ENCODE measurements at regions not wholly inside any gene's neighbourhood (a gene's known extent, or its start where the extent isn't known, plus 50 kb on each side); places are given as distances from the start of the nearest gene placed in this dataset.
A peak's percentile ranks its signal among the peaks of the same experiment; 100 is the strongest.

DNA sequence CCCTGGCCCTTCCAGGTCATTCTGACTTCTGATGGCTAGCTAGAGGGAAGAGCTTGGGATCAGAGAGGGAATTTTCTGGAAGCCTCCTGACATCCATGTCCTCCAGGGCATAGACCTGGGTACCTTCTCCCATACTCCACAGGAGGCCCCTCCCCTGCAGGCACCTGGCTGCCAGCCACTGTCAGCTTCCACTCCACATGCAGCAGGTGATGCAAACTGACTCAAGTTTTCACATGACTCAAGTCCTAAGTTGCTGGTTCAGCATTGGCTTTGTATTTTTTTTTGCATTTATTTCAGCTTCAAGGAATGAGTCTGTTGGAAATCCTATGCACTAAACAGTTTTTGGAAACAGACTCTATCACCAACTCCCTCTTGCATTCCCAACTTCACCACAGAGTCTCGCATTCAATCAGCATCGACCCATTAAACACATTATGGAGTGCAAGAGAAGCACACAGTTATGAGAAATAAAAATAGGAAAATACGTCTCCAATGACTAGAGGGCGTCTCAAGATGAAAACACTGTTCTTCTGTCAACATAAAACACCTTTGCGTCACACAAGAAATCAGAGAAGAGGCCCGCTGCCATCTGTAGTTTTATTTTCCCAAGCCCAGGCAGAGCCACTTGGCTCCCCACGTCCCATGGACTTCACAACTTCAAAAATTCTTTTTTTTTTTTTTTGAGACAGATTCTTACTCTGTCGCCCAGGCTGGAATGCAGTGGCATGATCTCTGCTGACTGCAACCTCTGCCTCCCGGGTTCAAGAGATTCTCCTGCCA, 362.6 kb upstream of the MGMT start:
- Histone ChIP-seq H3K4me3 (ENCODE audit: insufficient read depth in 1 of 2, low read depth in 1 of 2, low read length in 2 of 2) (no peak overlapping the region), H2BK15ac (ENCODE audit: low read depth, poor library complexity, severe bottlenecking) (no peak overlapping the region), H2AK5ac (ENCODE audit: low read length, severe bottlenecking) (no peak overlapping the region), H3K9me3 (ENCODE audit: control insufficient read depth, low read length) (no peaks in the 10 kb centered on the region), H3K4ac (ENCODE audit: low read depth in 1 of 2, low read length in 2 of 2) (no peak overlapping the region), H3K27me3 (ENCODE audit: control insufficient read depth in 1 of 2, insufficient read depth in 1 of 2, low read length in 2 of 2) (peaks cover 0 to 5% of the 10 kb centered on the region in 2 experiments), H3K36me3 (ENCODE audit: control insufficient read depth in 1 of 2, insufficient read depth in 2 of 2, low read depth in 1 of 2, low read length in 2 of 2) (no peaks in the 10 kb centered on the region), H3K79me1 (replicated peaks; ENCODE audit: low read length, poor library complexity, severe bottlenecking) (no peaks in the 10 kb centered on the region), H3K9ac (ENCODE audit: low read length) (no peak overlapping the region), H3K27ac (ENCODE audit: low read length, poor library complexity, severe bottlenecking) (no peak overlapping the region), H3K4me1 (ENCODE audit: control insufficient read depth, insufficient read depth, low read depth, low read length) (no peaks in the 10 kb centered on the region), H2BK5ac (ENCODE audit: low read depth, low read length, poor library complexity, severe bottlenecking) (no peak overlapping the region), H2BK120ac (ENCODE audit: low read depth, low read length) (no peak overlapping the region), H3K23ac (ENCODE audit: low read length in 2 of 2) (no peak overlapping the region), H2BK12ac (ENCODE audit: low read length in 2 of 2) (no peak overlapping the region), H2AFZ (ENCODE audit: low read depth, low read length) (no peak overlapping the region), H3K18ac (ENCODE audit: low read depth in 1 of 2, low read length in 2 of 2) (no peak overlapping the region), H4K91ac (ENCODE audit: low read length) (no peak overlapping the region), H4K8ac (ENCODE audit: low read length) (no peak overlapping the region), H3K14ac (ENCODE audit: low read length in 2 of 2) (no peak overlapping the region), H3K4me2 (ENCODE audit: low read length, poor library complexity, severe bottlenecking) (no peak overlapping the region)
- 76% methylated on average over 9 of the region's 9 CpGs for WGBS
- DNase-seq = no peak

DNA sequence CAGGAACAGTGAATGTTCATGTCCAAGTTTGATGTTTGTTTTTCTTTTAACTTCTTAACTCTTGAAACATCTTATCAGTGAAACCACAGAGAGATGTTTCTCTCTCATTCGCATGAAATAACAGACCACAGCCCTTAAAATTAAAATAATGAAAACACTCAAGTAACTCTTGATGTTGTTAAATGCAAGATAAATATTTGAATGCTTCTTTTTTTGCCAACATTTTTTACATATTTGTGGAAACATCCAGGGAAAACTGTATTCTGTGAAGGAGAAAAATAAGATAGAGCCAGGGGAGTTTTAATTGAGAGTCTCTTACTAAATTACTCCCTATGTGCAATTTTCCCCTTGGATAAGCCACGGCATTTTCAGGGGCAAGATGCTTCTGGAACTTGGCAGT, 361.8 kb upstream of the MGMT start:
- Histone ChIP-seq H3K9ac (ENCODE audit: low read length) (no peak overlapping the region), H3K4ac (ENCODE audit: low read depth in 1 of 2, low read length in 2 of 2) (no peak overlapping the region), H2BK15ac (ENCODE audit: low read depth, poor library complexity, severe bottlenecking) (no peak overlapping the region)

DNA sequence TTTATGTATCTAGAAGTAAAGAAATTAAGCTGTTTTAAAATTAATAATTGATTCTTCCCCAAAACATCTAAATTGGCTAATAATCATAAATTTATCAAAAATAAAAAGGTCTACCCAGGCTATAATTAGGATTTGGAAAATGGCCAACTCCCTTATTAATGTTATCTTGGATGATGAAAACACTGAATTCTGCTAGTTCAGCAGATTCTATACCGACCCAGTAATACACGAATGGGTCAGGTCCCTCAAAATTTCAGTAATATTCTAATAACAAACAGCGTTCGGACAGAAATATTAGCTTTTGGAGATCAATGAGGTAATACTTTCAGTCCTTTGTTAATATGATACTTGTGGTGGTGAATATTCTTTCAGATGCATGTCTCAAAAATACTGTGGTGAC, 360.7 kb upstream of the MGMT start:
- DNase-seq = no peak
- no peak overlapping the region for H3K14ac ChIP-seq (ENCODE audit: low read length in 2 of 2)
- no peaks in the 10 kb centered on the region for H3K79me1 ChIP-seq (replicated peaks; ENCODE audit: low read length, poor library complexity, severe bottlenecking)
- H2BK5ac ChIP-seq (ENCODE audit: low read depth, low read length, poor library complexity, severe bottlenecking) = no peak overlapping the region
- H2AK5ac ChIP-seq (ENCODE audit: low read length, severe bottlenecking) = no peak overlapping the region
- H3K23ac ChIP-seq (ENCODE audit: low read length in 2 of 2) = no peak overlapping the region
- H2BK12ac ChIP-seq (ENCODE audit: low read length in 2 of 2) = no peak overlapping the region
- 97% methylated on average over 4 of the region's 4 CpGs for WGBS
- H3K27ac ChIP-seq (ENCODE audit: low read length, poor library complexity, severe bottlenecking) = no peak overlapping the region
- H4K91ac ChIP-seq (ENCODE audit: low read length) = no peak overlapping the region
- no peak overlapping the region for H3K9ac ChIP-seq (ENCODE audit: low read length)
- no peak overlapping the region for H2BK15ac ChIP-seq (ENCODE audit: low read depth, poor library complexity, severe bottlenecking)
- H3K9me3 ChIP-seq (ENCODE audit: control insufficient read depth, low read length) = no peaks in the 10 kb centered on the region
- H3K4me2 ChIP-seq (ENCODE audit: low read length, poor library complexity, severe bottlenecking) = no peak overlapping the region
- H4K8ac ChIP-seq (ENCODE audit: low read length) = no peak overlapping the region
- no peak overlapping the region for H3K4ac ChIP-seq (ENCODE audit: low read depth in 1 of 2, low read length in 2 of 2)
- no peaks in the 10 kb centered on the region for H3K4me1 ChIP-seq (ENCODE audit: control insufficient read depth, insufficient read depth, low read depth, low read length)
- no peak overlapping the region for H3K18ac ChIP-seq (ENCODE audit: low read depth in 1 of 2, low read length in 2 of 2)
- no peak overlapping the region for H2BK120ac ChIP-seq (ENCODE audit: low read depth, low read length)
- H3K27me3 ChIP-seq (ENCODE audit: control insufficient read depth in 1 of 2, insufficient read depth in 1 of 2, low read length in 2 of 2) = peaks cover 0 to 12% of the 10 kb centered on the region in 2 experiments
- H3K4me3 ChIP-seq (ENCODE audit: insufficient read depth in 1 of 2, low read depth in 1 of 2, low read length in 2 of 2) = no peak overlapping the region
- no peaks in the 10 kb centered on the region for H3K36me3 ChIP-seq (ENCODE audit: control insufficient read depth in 1 of 2, insufficient read depth in 2 of 2, low read depth in 1 of 2, low read length in 2 of 2)
- no peak overlapping the region for H2AFZ ChIP-seq (ENCODE audit: low read depth, low read length)

More for the DNA sequence above, 361.8 kb upstream of the MGMT start:
- no CpG with 5 or more reads among the region's 2 CpGs for WGBS
- Histone ChIP-seq H3K27ac (ENCODE audit: low read length, poor library complexity, severe bottlenecking) (no peak overlapping the region), H3K4me1 (ENCODE audit: control insufficient read depth, insufficient read depth, low read depth, low read length) (no peaks in the 10 kb centered on the region), H4K91ac (ENCODE audit: low read length) (no peak overlapping the region), H3K4me2 (ENCODE audit: low read length, poor library complexity, severe bottlenecking) (no peak overlapping the region), H2AFZ (ENCODE audit: low read depth, low read length) (no peak overlapping the region), H3K14ac (ENCODE audit: low read length in 2 of 2) (no peak overlapping the region), H4K8ac (ENCODE audit: low read length) (no peak overlapping the region), H3K23ac (ENCODE audit: low read length in 2 of 2) (no peak overlapping the region), H3K9me3 (ENCODE audit: control insufficient read depth, low read length) (no peaks in the 10 kb centered on the region), H3K27me3 (ENCODE audit: control insufficient read depth in 1 of 2, insufficient read depth in 1 of 2, low read length in 2 of 2) (peaks cover 0 to 9% of the 10 kb centered on the region in 2 experiments), H3K18ac (ENCODE audit: low read depth in 1 of 2, low read length in 2 of 2) (no peak overlapping the region), H2AK5ac (ENCODE audit: low read length, severe bottlenecking) (no peak overlapping the region), H2BK5ac (ENCODE audit: low read depth, low read length, poor library complexity, severe bottlenecking) (no peak overlapping the region), H3K79me1 (replicated peaks; ENCODE audit: low read length, poor library complexity, severe bottlenecking) (no peaks in the 10 kb centered on the region), H2BK12ac (ENCODE audit: low read length in 2 of 2) (no peak overlapping the region), H2BK120ac (ENCODE audit: low read depth, low read length) (no peak overlapping the region), H3K36me3 (ENCODE audit: control insufficient read depth in 1 of 2, insufficient read depth in 2 of 2, low read depth in 1 of 2, low read length in 2 of 2) (no peaks in the 10 kb centered on the region), H3K4me3 (ENCODE audit: insufficient read depth in 1 of 2, low read depth in 1 of 2, low read length in 2 of 2) (no peak overlapping the region)
- peak; percentile 42 for DNase-seq

DNA sequence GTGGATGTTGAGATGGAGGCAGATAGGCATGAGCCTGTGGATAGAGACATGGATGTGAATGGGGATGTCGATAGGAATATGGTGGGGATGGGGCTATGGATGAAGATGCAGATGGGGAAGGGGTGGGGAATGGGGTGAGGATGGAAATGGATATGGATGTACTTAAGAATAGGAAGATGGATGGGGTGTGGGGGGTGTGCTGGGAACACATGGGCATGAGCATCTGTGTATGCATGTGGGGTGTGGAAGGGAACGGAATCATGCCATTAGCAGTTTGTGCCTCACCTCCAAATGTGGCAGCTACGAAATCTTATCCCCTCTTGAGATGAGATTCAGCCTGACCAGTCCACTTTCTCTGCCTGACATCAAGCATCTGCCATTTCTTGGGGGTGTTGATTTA, 359.5 kb upstream of the MGMT start:
- H3K36me3 ChIP-seq (ENCODE audit: control insufficient read depth in 1 of 2, insufficient read depth in 2 of 2, low read depth in 1 of 2, low read length in 2 of 2) = no peaks in the 10 kb centered on the region
- no peak overlapping the region for H2BK120ac ChIP-seq (ENCODE audit: low read depth, low read length)
- no peak overlapping the region for H2AFZ ChIP-seq (ENCODE audit: low read depth, low read length)
- H3K4me2 ChIP-seq (ENCODE audit: low read length, poor library complexity, severe bottlenecking) = no peak overlapping the region
- 91% methylated on average over 1 of the region's 3 CpGs for whole genome bisulfite sequencing
- no peak overlapping the region for H2BK12ac ChIP-seq (ENCODE audit: low read length in 2 of 2)
- no peak overlapping the region for H3K4me3 ChIP-seq (ENCODE audit: insufficient read depth in 1 of 2, low read depth in 1 of 2, low read length in 2 of 2)
- no peaks in the 10 kb centered on the region for H3K4me1 ChIP-seq (ENCODE audit: control insufficient read depth, insufficient read depth, low read depth, low read length)
- H2BK15ac ChIP-seq (ENCODE audit: low read depth, poor library complexity, severe bottlenecking) = no peak overlapping the region
- H3K27ac ChIP-seq (ENCODE audit: low read length, poor library complexity, severe bottlenecking) = no peak overlapping the region
- H4K8ac ChIP-seq (ENCODE audit: low read length) = no peak overlapping the region
- no peak overlapping the region for H3K14ac ChIP-seq (ENCODE audit: low read length in 2 of 2)
- no peaks in the 10 kb centered on the region for H3K9me3 ChIP-seq (ENCODE audit: control insufficient read depth, low read length)
- peaks cover 0 to 15% of the 10 kb centered on the region in 2 experiments for H3K27me3 ChIP-seq (ENCODE audit: control insufficient read depth in 1 of 2, insufficient read depth in 1 of 2, low read length in 2 of 2)
- H2AK5ac ChIP-seq (ENCODE audit: low read length, severe bottlenecking) = no peak overlapping the region
- no peak overlapping the region for H3K23ac ChIP-seq (ENCODE audit: low read length in 2 of 2)
- H3K79me1 ChIP-seq (replicated peaks; ENCODE audit: low read length, poor library complexity, severe bottlenecking) = no peaks in the 10 kb centered on the region
- no peak for DNase-seq
- H3K18ac ChIP-seq (ENCODE audit: low read depth in 1 of 2, low read length in 2 of 2) = no peak overlapping the region
- H3K4ac ChIP-seq (ENCODE audit: low read depth in 1 of 2, low read length in 2 of 2) = no peak overlapping the region
- no peak overlapping the region for H4K91ac ChIP-seq (ENCODE audit: low read length)
- H2BK5ac ChIP-seq (ENCODE audit: low read depth, low read length, poor library complexity, severe bottlenecking) = no peak overlapping the region
- no peak overlapping the region for H3K9ac ChIP-seq (ENCODE audit: low read length)

Data from mesenchymal stem cell (in vitro differentiated cells and primary cell).